B cell (primary cell): ENCODE measurements at regions not wholly inside any gene's neighbourhood (a gene's known extent, or its start where the extent isn't known, plus 50 kb on each side); places are given as distances from the start of the nearest gene placed in this dataset.

Source experiments
- ATAC-seq: fragments of 200-7000 bp; cut with Tn5 transposase; one replicate; pipeline ENCODE4 v1.10.0; 2021; ENCODE audit warnings: low read depth, mild to moderate bottlenecking, moderate number of reproducible peaks, moderate library complexity
- CTCF ChIA-PET: fragments of 350-600 bp; sonication (Branson Sonifier 250); formaldehyde crosslinking; loops from one replicate; lab custom pipeline; 2021; ENCODE audit warnings: antibody characterized with exemption, inconsistent platforms; lab: Charles Lee
- POLR2A ChIA-PET: fragments of 350-600 bp; sonication (Branson Sonifier 250); formaldehyde crosslinking; loops from one replicate; lab custom pipeline; 2021; ENCODE audit warnings: antibody characterized with exemption; lab: Charles Lee
- DNase-seq: peaks from one replicate; pipeline ENCODE4 v3.0.0; 2013
- H2AFZ ChIP-seq: 2 replicates; pipeline ENCODE4 v1.6.1; 2012; ENCODE audit warnings: mild to moderate bottlenecking, low read depth, low read length; ENCODE audit not compliant: insufficient read depth, poor library complexity, severe bottlenecking
- H3K27ac ChIP-seq, 2 donors: 1 replicate in 1 of 2; 2 replicates in 1 of 2; pipeline ENCODE4 v1.5.1; 2012 to 2013; ENCODE audit warnings: low read length in 2 of 2, mild to moderate bottlenecking in 2 of 2, moderate library complexity in 1 of 2
- H3K27me3 ChIP-seq, 4 experiments: fragments of 200-600 bp in 1 of 4; sonication (generic) in 1 of 4; replicated peaks in 1 of 4; 1 replicate in 2 of 4; 2 replicates in 2 of 4; pipeline versions ENCODE4 v1.6.1 to v1.7.0; 2013 to 2016; ENCODE audit warnings: low read length in 3 of 4, mild to moderate bottlenecking in 2 of 4, mixed read lengths in 1 of 4, moderate library complexity in 1 of 4; ENCODE audit not compliant: insufficient read depth in 4 of 4, control insufficient read depth in 3 of 4; ENCODE audit errors: control extremely low read depth in 1 of 4
- H3K36me3 ChIP-seq, 2 experiments: replicated peaks in 1 of 2; 1 replicate in 1 of 2; 2 replicates in 1 of 2; pipeline versions ENCODE4 v1.6.1 to v1.7.1; 2013; ENCODE audit warnings: low read length in 1 of 2; ENCODE audit not compliant: insufficient read depth in 2 of 2, control insufficient read depth in 1 of 2; ENCODE audit errors: control extremely low read depth in 1 of 2, extremely low read depth in 1 of 2
- H3K4me1 ChIP-seq, 2 donors: fragments of 200-600 bp in 1 of 2; sonication (generic) in 1 of 2; 1 replicate in 1 of 2; 2 replicates in 1 of 2; pipeline versions ENCODE4 v1.5.1 to v1.6.1; 2013 to 2017; ENCODE audit warnings: low read length in 2 of 2; ENCODE audit not compliant: control insufficient read depth in 2 of 2, insufficient read depth in 2 of 2
- H3K4me2 ChIP-seq: replicated peaks from 2 replicates; pipeline ENCODE3; 2012; ENCODE audit warnings: mild to moderate bottlenecking, low read depth, low read length; ENCODE audit not compliant: poor library complexity, severe bottlenecking
- H3K4me3 ChIP-seq, 5 experiments: fragments of 200-600 bp in 1 of 5; sonication (generic) in 1 of 5; 1 replicate in 3 of 5; 2 replicates in 2 of 5; pipeline versions ENCODE4 v1.5.1 to v1.7.0; 2011 to 2016; ENCODE audit warnings: low read length in 4 of 5, mild to moderate bottlenecking in 4 of 5, low read depth in 2 of 5, control low read depth in 1 of 5, moderate library complexity in 1 of 5; ENCODE audit not compliant: insufficient read depth in 1 of 5; ENCODE audit errors: control extremely low read depth in 1 of 5, extremely low read depth in 1 of 5
- H3K79me2 ChIP-seq: fragments of 200-600 bp; sonication (generic); one replicate; pipeline ENCODE4 v1.6.0; 2016; ENCODE audit warnings: low read length; ENCODE audit not compliant: control insufficient read depth, insufficient read depth
- H3K9ac ChIP-seq: fragments of 200-600 bp; sonication (generic); 2 replicates; pipeline ENCODE4 v1.6.1; 2017; ENCODE audit warnings: mild to moderate bottlenecking, low read length, moderate library complexity
- H3K9me3 ChIP-seq, 3 donors: one replicate each; pipeline versions ENCODE4 v1.6.1 to v1.7.1; 2013; ENCODE audit warnings: low read length in 2 of 3; ENCODE audit not compliant: control insufficient read depth in 2 of 3, insufficient read depth in 1 of 3; ENCODE audit errors: control extremely low read depth in 1 of 3
- H4K20me1 ChIP-seq: 2 replicates; pipeline ENCODE4 v1.6.0; 2012; ENCODE audit warnings: mild to moderate bottlenecking, low read length; ENCODE audit not compliant: insufficient read depth, control insufficient read depth, poor library complexity, severe bottlenecking
- H3K27ac Mint-ChIP-seq: one replicate; pipeline ENCODE4 v1.8.0; 2021; ENCODE audit warnings: mixed read lengths
- H3K27me3 Mint-ChIP-seq: one replicate; pipeline ENCODE4 v1.8.0; 2021; ENCODE audit warnings: mixed read lengths
- H3K4me1 Mint-ChIP-seq: one replicate; pipeline ENCODE4 v1.8.0; 2021; ENCODE audit warnings: mixed read lengths
- H3K4me3 Mint-ChIP-seq: one replicate; pipeline ENCODE4 v1.8.0; 2021; ENCODE audit warnings: mixed read lengths
- H3K9me3 Mint-ChIP-seq: one replicate; pipeline ENCODE4 v1.8.0; 2022; ENCODE audit warnings: mixed read lengths; ENCODE audit not compliant: insufficient read depth
- CTCF ChIP-seq: fragments of 200-600 bp; IDR thresholded peaks from one replicate; pipeline ENCODE4 v1.8.0; 2022; ENCODE audit warnings: antibody characterized with exemption, mild to moderate bottlenecking
- EZH2 ChIP-seq: IDR thresholded peaks from 2 replicates; pipeline ENCODE4 v1.6.1; 2012; ENCODE audit warnings: borderline replicate concordance, low read depth, mild to moderate bottlenecking, moderate library complexity, low read length; ENCODE audit not compliant: insufficient read depth, poor library complexity, severe bottlenecking
- WGBS: methylation state at CpG from one replicate; pipeline ENCODE4 v1.1.5; 2013; ENCODE audit warnings: missing lambda C conversion rate; ENCODE audit not compliant: insufficient coverage; 5-methylcytosine and 5-hydroxymethylcytosine counted together
- intact Hi-C: fragments of 100-400 bp; cut with micrococcal nuclease; formaldehyde crosslinking; loops from one replicate; pipeline ENCODE4 v1.10.0; 2022

GRCh38 chr18:1012775-1013174, 108.1 kb downstream of the ADCYAP1 start:
- Mint-ChIP-seq H3K27me3 (no peaks in the 10 kb centered on the region), H3K4me3 (no peak overlapping the region), H3K4me1 (no peaks in the 10 kb centered on the region), H3K9me3 (no peaks in the 10 kb centered on the region), H3K27ac (no peak overlapping the region)
- no peak for TF ChIP-seq CTCF
- no peak for TF ChIP-seq EZH2
- Histone ChIP-seq H3K4me2 (no peak overlapping the region), H3K4me3 (no peak overlapping the region), H2AFZ (no peak overlapping the region), H3K9ac (no peak overlapping the region), H3K27me3 (no peaks in the 10 kb centered on the region), H3K9me3 (no peaks in the 10 kb centered on the region), H3K4me1 (no peaks in the 10 kb centered on the region), H3K27ac (no peak overlapping the region), H4K20me1 (no peaks in the 10 kb centered on the region), H3K36me3 (no peaks in the 10 kb centered on the region), H3K79me2 (no peaks in the 10 kb centered on the region)
- no CpG with 5 or more reads among the region's 1 CpG for WGBS
- ChIA-PET POLR2A (no interaction called here), CTCF (no interaction called here)
- ATAC-seq (no peak), DNase-seq (no peak)
- intact Hi-C loops, result no loop called here

- ATAC-seq, result no peak
- Mint-ChIP-seq H3K4me1 (no peaks in the 10 kb centered on the region), H3K27ac (no peak overlapping the region), H3K27me3 (no peaks in the 10 kb centered on the region), H3K9me3 (no peaks in the 10 kb centered on the region), H3K4me3 (no peak overlapping the region)
- H3K27me3 ChIP-seq, result no peaks in the 10 kb centered on the region
- H3K4me2 ChIP-seq, result no peak overlapping the region
- TF ChIP-seq CTCF (no peak), EZH2 (no peak)
- H3K79me2 ChIP-seq, result no peaks in the 10 kb centered on the region
- no peak overlapping the region for H2AFZ ChIP-seq
- H3K9me3 ChIP-seq, result no peaks in the 10 kb centered on the region
- H3K36me3 ChIP-seq, result no peaks in the 10 kb centered on the region
- WGBS, result 86% methylated on average over 1 of the region's 1 CpG
- POLR2A ChIA-PET, result no interaction called here
- intact Hi-C loops, result no loop called here
- H4K20me1 ChIP-seq, result no peaks in the 10 kb centered on the region
- no peak for DNase-seq
- H3K4me1 ChIP-seq, result no peaks in the 10 kb centered on the region
- H3K27ac ChIP-seq, result no peak overlapping the region
- CTCF ChIA-PET, result no interaction called here
- no peak overlapping the region for H3K4me3 ChIP-seq
- no peak overlapping the region for H3K9ac ChIP-seq
Observed at GRCh38 chr18:1013951-1014350, 109.3 kb downstream of the ADCYAP1 start.
